SK-N-SH (cell line): ENCODE measurements at regions not wholly inside any gene's neighbourhood (a gene's known extent, or its start where the extent isn't known, plus 50 kb on each side); places are given as distances from the start of the nearest gene placed in this dataset.

ENCODE experiments used
- CTCF ChIP-seq: fragments of 200-600 bp; sonication (generic); IDR thresholded peaks from 2 replicates; pipeline ENCODE4 v1.6.1; 2017; ENCODE audit warnings: antibody characterized with exemption, mild to moderate bottlenecking, moderate library complexity
- EP300 ChIP-seq, 2 experiments: IDR thresholded peaks; 2 replicates each; pipeline versions ENCODE4 v1.4.0 to v1.6.1; 2012; ENCODE audit warnings: borderline replicate concordance in 1 of 2, low read depth in 1 of 2, low read length in 1 of 2
- EZH2phosphoT487 ChIP-seq: fragments of 200-600 bp; sonication (generic); IDR thresholded peaks from 2 replicates; pipeline ENCODE4 v1.6.1; 2017; ENCODE audit warnings: low read depth, mixed run types, mild to moderate bottlenecking, antibody characterized with exemption, moderate library complexity, borderline replicate concordance
- JUND ChIP-seq: IDR thresholded peaks from 2 replicates; pipeline ENCODE4 v1.4.0; 2012
- POLR2AphosphoS5 ChIP-seq: IDR thresholded peaks from 2 replicates; pipeline ENCODE4 v1.6.1; 2012; ENCODE audit warnings: low read depth, low read length
- RAD21 ChIP-seq: IDR thresholded peaks from 2 replicates; pipeline ENCODE4 v1.6.1; 2012; ENCODE audit warnings: mild to moderate bottlenecking, low read length
- RXRA ChIP-seq: IDR thresholded peaks from 2 replicates; pipeline ENCODE4 v1.4.0; 2012; ENCODE audit warnings: low read depth, mild to moderate bottlenecking, borderline replicate concordance
- TEAD4 ChIP-seq: IDR thresholded peaks from 2 replicates; pipeline ENCODE4 v1.4.0; 2012; ENCODE audit warnings: mild to moderate bottlenecking, borderline replicate concordance; ENCODE audit not compliant: insufficient read depth
- YY1 ChIP-seq: IDR thresholded peaks from 2 replicates; pipeline ENCODE4 v1.4.0; 2012; ENCODE audit warnings: low read depth, mild to moderate bottlenecking
- ZBTB33 ChIP-seq: IDR thresholded peaks from 2 replicates; pipeline ENCODE4 v1.4.0; 2012; ENCODE audit warnings: low read depth, borderline replicate concordance

DNA sequence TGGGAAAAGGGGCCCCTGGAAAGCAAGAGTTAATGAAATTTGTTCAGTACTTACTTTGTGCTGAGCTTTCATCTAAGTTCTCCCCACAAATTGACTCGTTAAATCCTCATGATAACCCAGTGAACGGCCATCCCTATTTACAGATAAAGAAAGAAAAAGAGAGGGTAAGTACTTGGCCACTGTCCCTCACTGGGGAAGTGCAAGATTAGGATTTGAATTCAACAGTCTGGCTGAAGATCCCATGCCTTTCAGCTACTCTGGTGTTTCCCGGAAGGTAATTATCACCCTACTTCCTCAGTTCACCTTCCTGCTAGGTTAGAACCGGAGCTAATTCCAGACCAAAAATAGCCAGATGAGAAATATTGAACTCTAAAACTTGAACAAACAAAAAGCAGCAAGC, 269.2 kb upstream of the TLE4 start:
- TF ChIP-seq RAD21, result no peak
- TF ChIP-seq CTCF, result no peak
- no peak for TF ChIP-seq JUND
- no peak for TF ChIP-seq EP300 (IDR thresholded peaks at IDR 0.05; ENCODE audit: borderline replicate concordance in 1 of 2, low read depth in 1 of 2, low read length in 1 of 2)
- no peak for TF ChIP-seq YY1
- TF ChIP-seq TEAD4, result no peak
- no peak for TF ChIP-seq ZBTB33
- TF ChIP-seq EZH2phosphoT487, result no peak
- no peak for TF ChIP-seq POLR2AphosphoS5
- no peak for TF ChIP-seq RXRA
